AG04450 (cell line): ENCODE measurements at regions not wholly inside any gene's neighbourhood (a gene's known extent, or its start where the extent isn't known, plus 50 kb on each side); places are given as distances from the start of the nearest gene placed in this dataset.

Experiments
- CTCF ChIA-PET: fragments of 300-600, 350-600 bp; formaldehyde crosslinking; extraction: SDS; loops from one replicate; lab custom pipeline; 2022; ENCODE audit warnings: antibody characterized with exemption, inconsistent platforms; lab: Charles Lee
- POLR2A ChIA-PET: fragments of 350-600 bp; formaldehyde crosslinking; extraction: SDS; loops from one replicate; lab custom pipeline; 2021; ENCODE audit warnings: antibody characterized with exemption, inconsistent platforms; lab: Yijun Ruan, JAX
- DNase-seq: peaks from one replicate; pipeline ENCODE4 v3.0.0-alpha.2; 2011; ENCODE audit warnings: low read depth, low spot score
- H3K27ac ChIP-seq: one replicate; pipeline ENCODE4 v1.5.1; 2012; ENCODE audit warnings: low read depth, low read length, control low read depth
- H3K27me3 ChIP-seq: one replicate; pipeline ENCODE4 v1.6.0; 2012; ENCODE audit warnings: low read length; ENCODE audit not compliant: control insufficient read depth, insufficient read depth
- H3K4me3 ChIP-seq: 2 replicates; pipeline ENCODE4 v1.5.1; 2011; ENCODE audit warnings: mild to moderate bottlenecking, low read depth, low read length, control low read depth
- H3K9me3 ChIP-seq: 2 replicates; pipeline ENCODE4 v1.5.1; 2012; ENCODE audit warnings: low read length; ENCODE audit not compliant: control insufficient read depth, insufficient read depth
- TF ChIP-seq, protein P1 (sequence below): IDR thresholded peaks from 2 replicates; pipeline ENCODE4 v1.5.1; 2011; ENCODE audit warnings: low read depth, low read length, control low read depth, inconsistent platforms

DNA sequence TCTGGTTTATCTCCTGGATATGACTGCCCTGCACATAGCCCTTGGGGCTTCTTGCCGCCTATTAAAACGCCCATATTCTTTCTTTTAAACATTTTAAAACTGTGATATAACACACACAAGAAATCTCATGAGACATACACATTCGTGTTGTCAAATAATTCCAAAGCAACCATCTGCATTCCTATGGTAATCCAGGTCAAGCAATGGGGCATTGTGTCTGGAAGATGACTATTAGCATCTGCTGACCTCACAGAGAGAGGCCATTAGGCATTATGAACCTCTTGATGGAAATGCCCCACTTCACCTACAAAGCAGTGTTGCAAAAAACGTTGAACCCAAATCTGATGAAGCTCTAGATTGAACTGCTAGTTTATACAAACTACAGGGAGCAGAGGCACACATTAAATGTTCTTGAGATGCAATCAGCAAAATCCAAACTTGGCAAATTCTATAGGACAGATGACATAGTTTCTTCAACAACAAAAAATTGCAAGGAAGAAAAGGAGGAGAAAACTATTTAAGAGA, 513.8 kb upstream of the CCDC196 start:
- H3K27me3 ChIP-seq: no peaks in the 10 kb centered on the region
- ChIA-PET CTCF (no interaction called here), POLR2A (no interaction called here)
- no peak overlapping the region for H3K27ac ChIP-seq
- TF ChIP-seq, protein P1, sequence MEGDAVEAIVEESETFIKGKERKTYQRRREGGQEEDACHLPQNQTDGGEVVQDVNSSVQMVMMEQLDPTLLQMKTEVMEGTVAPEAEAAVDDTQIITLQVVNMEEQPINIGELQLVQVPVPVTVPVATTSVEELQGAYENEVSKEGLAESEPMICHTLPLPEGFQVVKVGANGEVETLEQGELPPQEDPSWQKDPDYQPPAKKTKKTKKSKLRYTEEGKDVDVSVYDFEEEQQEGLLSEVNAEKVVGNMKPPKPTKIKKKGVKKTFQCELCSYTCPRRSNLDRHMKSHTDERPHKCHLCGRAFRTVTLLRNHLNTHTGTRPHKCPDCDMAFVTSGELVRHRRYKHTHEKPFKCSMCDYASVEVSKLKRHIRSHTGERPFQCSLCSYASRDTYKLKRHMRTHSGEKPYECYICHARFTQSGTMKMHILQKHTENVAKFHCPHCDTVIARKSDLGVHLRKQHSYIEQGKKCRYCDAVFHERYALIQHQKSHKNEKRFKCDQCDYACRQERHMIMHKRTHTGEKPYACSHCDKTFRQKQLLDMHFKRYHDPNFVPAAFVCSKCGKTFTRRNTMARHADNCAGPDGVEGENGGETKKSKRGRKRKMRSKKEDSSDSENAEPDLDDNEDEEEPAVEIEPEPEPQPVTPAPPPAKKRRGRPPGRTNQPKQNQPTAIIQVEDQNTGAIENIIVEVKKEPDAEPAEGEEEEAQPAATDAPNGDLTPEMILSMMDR: no peak
- no peak overlapping the region for H3K4me3 ChIP-seq
- DNase-seq: no peak
- H3K9me3 ChIP-seq: no peaks in the 10 kb centered on the region

DNA sequence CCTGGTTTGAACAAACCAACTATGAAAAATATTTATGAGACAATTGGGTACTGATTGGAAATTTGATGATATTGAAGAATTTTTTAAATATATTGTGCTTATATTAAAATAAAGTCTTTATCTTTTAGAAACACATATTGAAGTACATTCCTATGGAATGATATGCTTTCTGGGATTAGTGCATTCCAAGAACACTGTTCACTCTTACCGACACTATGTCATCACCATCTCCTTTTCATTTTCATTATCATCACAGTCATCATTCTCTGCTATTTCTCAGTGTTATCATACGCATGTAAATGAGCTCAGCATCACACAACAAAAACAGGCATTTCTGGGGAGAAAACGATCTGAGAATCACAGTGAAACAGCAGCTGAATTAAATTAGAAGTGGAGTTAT, 513.3 kb upstream of the CCDC196 start:
- CTCF ChIA-PET: no interaction called here
- DNase-seq: no peak
- TF ChIP-seq, protein P1: no peak
- Histone ChIP-seq H3K27me3 (no peaks in the 10 kb centered on the region), H3K4me3 (no peak overlapping the region), H3K27ac (no peak overlapping the region), H3K9me3 (no peaks in the 10 kb centered on the region)
- POLR2A ChIA-PET: no interaction called here

DNA sequence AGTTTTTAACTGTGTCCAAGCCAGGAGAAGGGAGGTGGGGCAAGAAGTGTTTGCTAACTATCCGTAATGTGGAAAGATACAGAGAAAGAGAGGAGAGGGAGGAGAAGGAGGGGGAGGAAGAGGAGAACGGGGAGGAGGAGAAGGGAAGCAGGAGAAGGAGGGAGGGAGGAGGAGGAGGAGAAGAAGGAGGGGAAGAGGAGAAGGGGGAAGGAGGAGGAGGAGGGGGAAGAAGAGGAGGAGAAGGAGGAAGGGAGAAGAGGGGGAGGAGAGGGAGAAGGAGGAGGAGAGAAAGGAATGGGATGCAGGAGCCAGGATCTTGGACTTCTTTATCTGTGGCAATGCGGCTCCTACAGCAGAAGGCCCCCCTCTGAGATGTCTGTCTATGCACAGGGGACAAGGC, 510.3 kb upstream of the CCDC196 start:
- H3K27ac ChIP-seq: no peak overlapping the region
- no peak overlapping the region for H3K4me3 ChIP-seq
- ChIA-PET CTCF (no interaction called here), POLR2A (no interaction called here)
- TF ChIP-seq, protein P1: no peak
- no peak for DNase-seq
- no peaks in the 10 kb centered on the region for H3K9me3 ChIP-seq
- no peaks in the 10 kb centered on the region for H3K27me3 ChIP-seq

DNA sequence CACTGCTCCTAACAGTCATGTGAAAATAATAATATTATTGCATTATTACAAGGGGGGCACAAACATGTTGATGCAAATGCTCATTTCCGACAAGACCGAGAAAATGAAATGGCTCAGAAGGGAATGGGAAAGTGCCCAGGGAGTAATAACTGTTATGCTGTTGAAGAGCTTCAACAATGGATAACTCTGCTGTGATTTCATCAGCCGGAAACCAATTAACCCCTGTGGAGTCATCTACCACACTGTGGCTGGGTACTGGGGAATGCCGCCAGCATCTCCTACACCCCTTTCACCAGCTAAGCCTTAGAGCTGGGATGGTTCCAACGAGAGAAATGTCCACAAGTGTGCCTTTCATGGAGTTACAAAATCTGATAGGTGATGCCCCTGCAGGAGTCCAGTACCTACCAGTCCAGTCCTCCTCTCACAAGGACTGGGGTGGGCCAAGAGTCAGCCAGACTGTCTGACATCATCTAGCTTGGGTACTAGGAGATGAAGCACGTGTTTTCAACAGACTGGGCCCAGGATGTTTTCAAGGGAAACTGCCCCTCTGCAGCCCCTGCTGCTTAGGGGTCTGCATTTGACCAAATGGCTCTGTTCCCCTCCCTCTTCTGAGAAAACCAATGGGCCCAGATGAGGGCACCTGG, 509.3 kb upstream of the CCDC196 start:
- CTCF ChIA-PET: no interaction called here
- Histone ChIP-seq H3K27me3 (no peaks in the 10 kb centered on the region), H3K9me3 (no peaks in the 10 kb centered on the region), H3K27ac (no peak overlapping the region), H3K4me3 (no peak overlapping the region)
- DNase-seq: no peak
- POLR2A ChIA-PET: no interaction called here
- TF ChIP-seq, protein P1: no peak

DNA sequence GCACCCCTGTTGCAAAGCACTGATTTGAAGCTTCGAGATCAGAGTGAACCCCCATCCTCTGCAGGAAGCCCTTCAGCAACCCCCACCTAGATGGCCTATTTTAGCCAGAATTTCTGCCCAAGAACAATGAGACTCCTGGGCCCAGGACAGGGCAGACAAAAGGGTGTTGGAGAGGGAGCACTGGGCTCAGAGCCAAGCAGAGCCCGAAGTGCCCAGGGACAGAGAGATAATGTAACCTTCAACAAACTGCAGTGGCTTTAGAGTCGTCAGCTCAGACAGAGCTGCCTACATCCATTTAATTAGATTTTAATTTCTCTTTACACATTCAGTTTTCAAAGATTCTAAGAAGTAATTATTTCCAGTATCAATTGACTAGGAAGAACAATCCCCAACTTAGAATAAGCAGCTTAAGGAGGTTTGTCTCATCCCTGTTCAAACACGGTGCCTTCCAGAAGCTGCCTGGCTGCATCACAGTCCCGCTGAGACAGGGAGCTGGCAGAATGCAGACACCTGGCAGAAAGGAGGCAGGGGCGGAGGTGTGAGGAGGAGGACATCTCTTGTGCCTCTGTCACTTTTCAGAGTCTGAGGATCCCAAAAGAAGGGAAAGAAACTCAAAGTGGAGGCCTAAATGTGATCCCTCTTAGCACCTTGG, 504.9 kb upstream of the CCDC196 start:
- DNase-seq: no peak
- no peaks in the 10 kb centered on the region for H3K9me3 ChIP-seq
- H3K4me3 ChIP-seq: no peak overlapping the region
- TF ChIP-seq, protein P1: no peak
- H3K27ac ChIP-seq: no peak overlapping the region
- POLR2A ChIA-PET: no interaction called here
- CTCF ChIA-PET: no interaction called here
- H3K27me3 ChIP-seq: no peaks in the 10 kb centered on the region
